ENCODE measurements at regions not wholly inside any gene's neighbourhood (a gene's known extent, or its start where the extent isn't known, plus 50 kb on each side); places are given as distances from the start of the nearest gene placed in this dataset.

GRCh38 chr2:58483307-58483706 is 242.2 kb upstream of the FANCL start:
- DNase-seq (ENCODE audit: insufficient read length, low spot score) (no peak), FAIRE-seq (no peak)
- TF ChIP-seq CTCF (IDR thresholded peaks at IDR 0.05; ENCODE audit: insufficient read depth, missing control alignments), result no peak

GRCh38 chr2:58481670-58482069 is 240.5 kb upstream of the FANCL start:
- no peak for TF ChIP-seq CTCF (IDR thresholded peaks at IDR 0.05; ENCODE audit: insufficient read depth, missing control alignments)
- no peak for FAIRE-seq
- no peak for DNase-seq (ENCODE audit: insufficient read length, low spot score)

- FAIRE-seq (no peak), DNase-seq (ENCODE audit: insufficient read length, low spot score) (no peak)
- no peak for TF ChIP-seq CTCF (IDR thresholded peaks at IDR 0.05; ENCODE audit: insufficient read depth, missing control alignments)
Observed at GRCh38 chr2:58480141-58480540, 239.0 kb upstream of the FANCL start.

- DNase-seq (ENCODE audit: insufficient read length, low spot score) (no peak), FAIRE-seq (no peak)
- TF ChIP-seq CTCF (IDR thresholded peaks at IDR 0.05; ENCODE audit: insufficient read depth, missing control alignments), result no peak
Observed at GRCh38 chr2:58479535-58480140, 238.5 kb upstream of the FANCL start.

- peak; percentile 16 for FAIRE-seq
- no peak for DNase-seq (ENCODE audit: insufficient read length, low spot score)
- no peak for TF ChIP-seq CTCF (IDR thresholded peaks at IDR 0.05; ENCODE audit: insufficient read depth, missing control alignments)
Observed at GRCh38 chr2:58476556-58476955, 235.4 kb upstream of the FANCL start.

GRCh38 chr2:58475756-58476155 is 234.6 kb upstream of the FANCL start:
- no peak for DNase-seq (ENCODE audit: insufficient read length, low spot score)
- TF ChIP-seq CTCF (IDR thresholded peaks at IDR 0.05; ENCODE audit: insufficient read depth, missing control alignments), result no peak
- FAIRE-seq, result peak; percentile 96

GRCh38 chr2:58473165-58473564 is 232.0 kb upstream of the FANCL start:
- no peak for FAIRE-seq
- no peak for TF ChIP-seq CTCF (IDR thresholded peaks at IDR 0.05; ENCODE audit: insufficient read depth, missing control alignments)
- DNase-seq (ENCODE audit: insufficient read length, low spot score), result no peak
